ENCODE measurements at regions not wholly inside any gene's neighbourhood (a gene's known extent, or its start where the extent isn't known, plus 50 kb on each side); places are given as distances from the start of the nearest gene placed in this dataset.
"Not testable (repeated sequence)": the region's sequence is repeated elsewhere in the genome, so short reads cannot be mapped to it uniquely, and the experiment has no call there.

- DNase-seq: no peak
These were observed 128.4 kb upstream of the PHYHIPL start for GRCh38 chr10:59047957-59048618.

- not testable (repeated sequence) for DNase-seq
These were observed 122.9 kb upstream of the PHYHIPL start for GRCh38 chr10:59053502-59053901.

- DNase-seq: no peak
These were observed 121.4 kb upstream of the PHYHIPL start for GRCh38 chr10:59055045-59055444.

- no peak for DNase-seq
These were observed 119.1 kb upstream of the PHYHIPL start for GRCh38 chr10:59057345-59057744.

GRCh38 chr10:59060852-59061251 is 115.6 kb upstream of the PHYHIPL start:
- DNase-seq: no peak

- DNase-seq: no peak
These were observed 113.0 kb upstream of the PHYHIPL start for GRCh38 chr10:59063491-59063890.

GRCh38 chr10:59064080-59064692 is 112.3 kb upstream of the PHYHIPL start:
- DNase-seq: no peak

GRCh38 chr10:59064759-59065539 is 111.5 kb upstream of the PHYHIPL start:
- no peak for DNase-seq

- no peak for DNase-seq
These were observed 107.8 kb upstream of the PHYHIPL start for GRCh38 chr10:59068581-59069191.

- no peak for DNase-seq
These were observed 104.4 kb upstream of the PHYHIPL start for GRCh38 chr10:59072038-59072437.

- DNase-seq: no peak
These were observed 102.9 kb upstream of the PHYHIPL start for GRCh38 chr10:59073456-59074053.

- DNase-seq: no peak
These were observed 100.9 kb upstream of the PHYHIPL start for GRCh38 chr10:59075576-59075975.

GRCh38 chr10:59077855-59078254 is 98.6 kb upstream of the PHYHIPL start:
- DNase-seq: no peak

- no peak for DNase-seq
These were observed 97.5 kb upstream of the PHYHIPL start for GRCh38 chr10:59078978-59079377.

- DNase-seq: no peak
These were observed 96.8 kb upstream of the PHYHIPL start for GRCh38 chr10:59079386-59080226.

GRCh38 chr10:59082249-59082648 is 94.2 kb upstream of the PHYHIPL start:
- DNase-seq: no peak

GRCh38 chr10:59085054-59085453 is 91.4 kb upstream of the PHYHIPL start:
- no peak for DNase-seq

- no peak for DNase-seq
These were observed 90.5 kb upstream of the PHYHIPL start for GRCh38 chr10:59085711-59086502.

GRCh38 chr10:59087486-59087885 is 89.0 kb upstream of the PHYHIPL start:
- no peak for DNase-seq

GRCh38 chr10:59088912-59089573 is 87.4 kb upstream of the PHYHIPL start:
- no peak for DNase-seq

All from NCI-H1417 treated with DMSO at 0.1 percent for 48 hours (cell line).